ENCODE measurements at regions not wholly inside any gene's neighbourhood (a gene's known extent, or its start where the extent isn't known, plus 50 kb on each side); places are given as distances from the start of the nearest gene placed in this dataset.

GRCh38 chr11:90847268-90847886, 624.5 kb upstream of the CHORDC1 start:
- no peak for DNase-seq (ENCODE audit: low spot score)
- Histone ChIP-seq H3K4me1 (ENCODE audit: insufficient read depth, low read length, poor library complexity, severe bottlenecking) (no peaks in the 10 kb centered on the region), H3K9me3 (ENCODE audit: low read depth, low read length, poor library complexity, severe bottlenecking) (no peaks in the 10 kb centered on the region), H3K27me3 (replicated peaks; ENCODE audit: insufficient read depth, low read depth, low read length, poor library complexity) (no peaks in the 10 kb centered on the region), H3K4me3 (ENCODE audit: low read depth, low read length, poor library complexity, severe bottlenecking) (no peak overlapping the region), H3K36me3 (ENCODE audit: insufficient read depth, low read length, poor library complexity, severe bottlenecking) (no peaks in the 10 kb centered on the region), H3K27ac (ENCODE audit: low read depth, low read length, poor library complexity, severe bottlenecking) (no peak overlapping the region)
- TF ChIP-seq CTCF (conservative IDR thresholded peaks at IDR 0.05; ENCODE audit: low read depth, low read length): no peak
- no peak for TF ChIP-seq EZH2 (IDR thresholded peaks at IDR 0.05; ENCODE audit: borderline replicate concordance, low read depth, low read length, poor library complexity, severe bottlenecking)
- BruUV-seq (replicated peaks): no TSS peak
- ChIA-PET POLR2A (ENCODE audit: low non-redundant PET) (no interaction called here), CTCF (no interaction called here)
- intact Hi-C loops (cut with micrococcal nuclease; ENCODE audit: unreplicated experiment): no loop called here

- Histone ChIP-seq H3K4me3 (ENCODE audit: low read depth, low read length, poor library complexity, severe bottlenecking) (no peak overlapping the region), H3K4me1 (ENCODE audit: insufficient read depth, low read length, poor library complexity, severe bottlenecking) (no peaks in the 10 kb centered on the region), H3K27ac (ENCODE audit: low read depth, low read length, poor library complexity, severe bottlenecking) (no peak overlapping the region), H3K27me3 (replicated peaks; ENCODE audit: insufficient read depth, low read depth, low read length, poor library complexity) (no peaks in the 10 kb centered on the region), H3K36me3 (ENCODE audit: insufficient read depth, low read length, poor library complexity, severe bottlenecking) (no peaks in the 10 kb centered on the region), H3K9me3 (ENCODE audit: low read depth, low read length, poor library complexity, severe bottlenecking) (no peaks in the 10 kb centered on the region)
- no peak for TF ChIP-seq EZH2 (IDR thresholded peaks at IDR 0.05; ENCODE audit: borderline replicate concordance, low read depth, low read length, poor library complexity, severe bottlenecking)
- TF ChIP-seq CTCF (conservative IDR thresholded peaks at IDR 0.05; ENCODE audit: low read depth, low read length): no peak
- BruUV-seq (replicated peaks): no TSS peak
- POLR2A ChIA-PET (ENCODE audit: low non-redundant PET): no interaction called here
- intact Hi-C loops (cut with micrococcal nuclease; ENCODE audit: unreplicated experiment): no loop called here
- CTCF ChIA-PET: no interaction called here
- no peak for DNase-seq (ENCODE audit: low spot score)
Observed at GRCh38 chr11:90846628-90847027, 623.8 kb upstream of the CHORDC1 start.

DNA sequence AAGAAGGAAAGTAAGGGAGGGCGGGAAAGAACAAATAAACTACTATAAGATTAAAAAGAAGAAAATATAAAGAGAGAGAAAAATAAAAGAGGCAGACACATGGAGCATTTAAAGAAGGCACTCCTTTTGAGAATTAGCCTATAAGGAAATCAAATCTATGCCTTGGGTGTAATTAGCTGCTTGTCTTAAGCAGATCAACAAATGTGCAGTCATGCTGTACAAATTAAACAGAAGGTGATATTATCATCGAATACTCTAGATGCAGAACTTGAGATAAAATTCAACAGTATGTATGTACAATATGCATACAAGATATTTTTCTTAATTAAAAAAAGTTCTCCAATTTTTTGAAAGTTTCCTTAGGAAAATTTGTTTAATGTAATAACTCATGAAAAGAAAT, 623.0 kb upstream of the CHORDC1 start:
- no peak overlapping the region for H3K4me3 ChIP-seq (ENCODE audit: low read depth, low read length, poor library complexity, severe bottlenecking)
- TF ChIP-seq CTCF (conservative IDR thresholded peaks at IDR 0.05; ENCODE audit: low read depth, low read length) (no peak), EZH2 (IDR thresholded peaks at IDR 0.05; ENCODE audit: borderline replicate concordance, low read depth, low read length, poor library complexity, severe bottlenecking) (no peak)
- no TSS peak for BruUV-seq (replicated peaks)
- no peaks in the 10 kb centered on the region for H3K36me3 ChIP-seq (ENCODE audit: insufficient read depth, low read length, poor library complexity, severe bottlenecking)
- H3K4me1 ChIP-seq (ENCODE audit: insufficient read depth, low read length, poor library complexity, severe bottlenecking): no peaks in the 10 kb centered on the region
- ChIA-PET CTCF (no interaction called here), POLR2A (ENCODE audit: low non-redundant PET) (no interaction called here)
- intact Hi-C loops (cut with micrococcal nuclease; ENCODE audit: unreplicated experiment): no loop called here
- no peaks in the 10 kb centered on the region for H3K27me3 ChIP-seq (replicated peaks; ENCODE audit: insufficient read depth, low read depth, low read length, poor library complexity)
- H3K9me3 ChIP-seq (ENCODE audit: low read depth, low read length, poor library complexity, severe bottlenecking): no peaks in the 10 kb centered on the region
- no peak overlapping the region for H3K27ac ChIP-seq (ENCODE audit: low read depth, low read length, poor library complexity, severe bottlenecking)
- DNase-seq (ENCODE audit: low spot score): no peak
